Adrenal gland (tissue), 5 donors: ENCODE measurements at regions not wholly inside any gene's neighbourhood (a gene's known extent, or its start where the extent isn't known, plus 50 kb on each side); places are given as distances from the start of the nearest gene placed in this dataset.

Experiments used
- POLR2A ChIP-seq, 2 donors: fragments of 450-650 bp; IDR thresholded peaks; one replicate each; pipeline ENCODE4 v1.6.1; 2017; ENCODE audit warnings: antibody characterized with exemption in 2 of 2, mild to moderate bottlenecking in 2 of 2, moderate library complexity in 1 of 2
- TF ChIP-seq, protein P1 (sequence below), 6 experiments: fragments of 450-650 bp in 4 of 6; fragments of 200-600 bp in 2 of 6; sonication (generic) in 1 of 6; IDR thresholded peaks; 1 replicate in 5 of 6; 2 replicates in 1 of 6; pipeline versions ENCODE4 v1.5.1 to v1.8.0; 2016 to 2021; ENCODE audit warnings: antibody characterized with exemption in 6 of 6, mild to moderate bottlenecking in 2 of 6, moderate library complexity in 1 of 6
- donor health status: DM: no; HTN: no; CAD: no.

- TF ChIP-seq, protein P1, sequence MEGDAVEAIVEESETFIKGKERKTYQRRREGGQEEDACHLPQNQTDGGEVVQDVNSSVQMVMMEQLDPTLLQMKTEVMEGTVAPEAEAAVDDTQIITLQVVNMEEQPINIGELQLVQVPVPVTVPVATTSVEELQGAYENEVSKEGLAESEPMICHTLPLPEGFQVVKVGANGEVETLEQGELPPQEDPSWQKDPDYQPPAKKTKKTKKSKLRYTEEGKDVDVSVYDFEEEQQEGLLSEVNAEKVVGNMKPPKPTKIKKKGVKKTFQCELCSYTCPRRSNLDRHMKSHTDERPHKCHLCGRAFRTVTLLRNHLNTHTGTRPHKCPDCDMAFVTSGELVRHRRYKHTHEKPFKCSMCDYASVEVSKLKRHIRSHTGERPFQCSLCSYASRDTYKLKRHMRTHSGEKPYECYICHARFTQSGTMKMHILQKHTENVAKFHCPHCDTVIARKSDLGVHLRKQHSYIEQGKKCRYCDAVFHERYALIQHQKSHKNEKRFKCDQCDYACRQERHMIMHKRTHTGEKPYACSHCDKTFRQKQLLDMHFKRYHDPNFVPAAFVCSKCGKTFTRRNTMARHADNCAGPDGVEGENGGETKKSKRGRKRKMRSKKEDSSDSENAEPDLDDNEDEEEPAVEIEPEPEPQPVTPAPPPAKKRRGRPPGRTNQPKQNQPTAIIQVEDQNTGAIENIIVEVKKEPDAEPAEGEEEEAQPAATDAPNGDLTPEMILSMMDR (IDR thresholded peaks at IDR 0.05) = no peak
- TF ChIP-seq POLR2A (IDR thresholded peaks at IDR 0.05) = no peak
These were observed 87.9 kb upstream of the CHD2 start for GRCh38 chr15:92812271-92812670.
